Myocyte (in vitro differentiated cells): ENCODE measurements at regions not wholly inside any gene's neighbourhood (a gene's known extent, or its start where the extent isn't known, plus 50 kb on each side); places are given as distances from the start of the nearest gene placed in this dataset.
A peak's percentile ranks its signal among the peaks of the same experiment; 100 is the strongest.

Experiments used
- DNase-seq: peaks from one replicate; pipeline ENCODE4 v3.0.0-alpha.2; 2012; ENCODE audit warnings: low read depth

DNA sequence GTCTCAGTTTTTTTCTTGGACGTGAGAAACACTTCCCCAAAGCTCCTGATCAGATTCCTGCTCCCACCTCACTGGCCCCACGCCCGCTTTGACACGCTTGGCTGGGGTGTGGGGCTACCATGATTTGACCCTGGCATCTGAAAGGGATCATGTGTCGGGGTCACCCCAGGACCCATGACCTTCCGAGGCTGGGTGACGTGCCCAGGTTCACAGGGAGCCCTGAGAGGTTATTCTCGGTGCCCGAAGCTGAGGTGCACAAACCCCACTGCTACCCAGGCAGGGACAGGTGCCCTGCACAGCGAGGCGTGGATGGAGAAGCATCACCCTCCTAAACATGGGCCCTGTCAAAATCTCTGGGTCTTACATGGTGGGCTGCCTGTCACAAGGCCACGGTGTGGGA is 404.1 kb downstream of the GALR1 start:
- no peak for DNase-seq

GRCh38 chr18:77654302-77654701 is 404.7 kb downstream of the GALR1 start:
- no peak for DNase-seq

GRCh38 chr18:77657651-77658298 is 408.1 kb downstream of the GALR1 start:
- DNase-seq: no peak

- DNase-seq: no peak
Observed at GRCh38 chr18:77658299-77658662, 408.6 kb downstream of the GALR1 start.

DNA sequence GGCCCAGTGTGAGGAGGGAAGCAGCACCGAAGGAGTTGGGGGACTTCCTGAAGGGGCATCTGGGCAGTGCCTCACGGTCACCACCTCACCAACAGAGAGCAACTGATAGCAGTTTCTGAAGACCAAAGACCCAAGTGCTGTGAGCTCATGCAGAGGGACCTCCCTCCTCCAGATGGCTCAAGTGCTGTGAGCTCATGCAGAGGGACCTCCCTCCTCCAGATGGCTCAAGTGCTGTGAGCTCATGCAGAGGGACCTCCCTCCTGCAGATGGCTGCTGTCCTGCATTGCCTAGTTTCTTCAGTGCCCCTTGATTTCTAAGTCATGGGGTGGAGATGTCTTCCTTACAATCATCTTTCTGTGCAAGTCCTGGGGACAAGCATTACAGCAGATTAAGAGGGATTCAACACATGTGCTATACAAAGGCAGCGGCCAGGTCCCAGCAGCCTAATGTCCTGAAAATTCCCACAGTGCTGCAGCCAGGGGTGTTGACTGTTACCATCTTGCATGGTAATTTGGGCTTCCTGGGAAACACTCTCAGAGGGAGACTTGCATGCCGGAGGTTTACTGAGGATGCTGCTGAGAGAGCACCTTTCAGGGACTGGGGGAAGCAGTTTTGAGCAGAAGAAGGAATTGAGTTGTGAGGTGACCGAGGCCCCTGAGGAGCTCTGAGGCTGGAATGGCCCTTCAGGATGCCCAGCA is 409.3 kb downstream of the GALR1 start:
- no peak for DNase-seq

DNA sequence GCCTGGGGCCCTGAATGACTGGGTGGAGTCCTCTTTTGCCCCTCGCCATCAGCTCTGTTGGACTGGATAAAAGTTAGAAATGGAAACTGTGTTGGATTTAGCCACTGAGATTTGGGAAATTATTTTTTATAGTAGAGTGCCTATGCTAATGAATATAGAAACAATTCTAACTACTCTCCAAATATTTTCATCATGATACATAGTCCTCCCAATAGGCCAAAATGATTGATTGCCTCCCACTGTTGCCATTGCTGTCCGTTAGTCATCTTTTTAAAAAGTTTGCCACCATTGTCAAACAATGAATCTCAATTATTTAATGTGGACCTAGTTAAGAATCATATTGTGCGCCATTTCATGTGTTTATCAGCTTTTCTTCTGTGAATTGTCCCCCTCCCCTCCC is 417.0 kb downstream of the GALR1 start:
- DNase-seq: no peak

GRCh38 chr18:77668219-77668618 is 418.6 kb downstream of the GALR1 start:
- DNase-seq: no peak

- no peak for DNase-seq
Observed at GRCh38 chr18:77669331-77669730, 419.7 kb downstream of the GALR1 start.

DNA sequence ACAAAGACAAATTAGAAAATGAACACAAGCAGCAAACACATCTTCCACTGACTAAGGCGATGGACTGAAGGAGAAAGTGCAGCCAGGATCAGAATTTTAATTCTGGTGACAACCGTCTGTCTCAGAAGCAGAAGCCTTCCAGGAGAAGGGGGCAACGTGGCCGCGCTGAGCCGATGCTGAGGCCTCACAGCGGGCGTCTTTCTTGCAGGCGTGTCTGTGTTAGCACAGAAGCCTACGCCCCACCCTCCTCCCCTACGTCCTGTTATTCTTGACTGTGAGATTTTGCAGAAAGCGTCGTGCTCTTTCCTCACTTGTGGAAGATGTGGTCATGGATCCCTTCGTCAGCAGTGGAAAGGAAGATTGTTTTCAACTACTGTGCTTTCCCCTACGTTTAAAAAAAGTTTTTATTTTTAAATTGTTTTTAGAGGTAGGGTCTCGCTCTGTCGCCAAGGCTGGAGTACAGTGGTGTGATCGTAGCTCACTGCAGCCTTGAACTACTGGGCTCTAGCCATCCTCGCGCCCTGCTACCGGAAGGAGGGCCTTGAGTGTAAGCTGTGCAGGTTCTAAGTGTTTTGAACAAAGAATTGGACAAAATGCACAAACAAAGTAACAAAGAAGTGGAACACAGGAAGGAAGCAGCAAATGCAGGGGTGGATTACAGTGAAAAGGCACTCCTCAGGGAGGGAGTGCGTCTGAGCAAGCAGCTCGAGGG is 422.0 kb downstream of the GALR1 start:
- DNase-seq: no peak

GRCh38 chr18:77676910-77677309 is 427.3 kb downstream of the GALR1 start:
- DNase-seq: no peak

- no peak for DNase-seq
Observed at GRCh38 chr18:77677536-77677935, 427.9 kb downstream of the GALR1 start.

DNA sequence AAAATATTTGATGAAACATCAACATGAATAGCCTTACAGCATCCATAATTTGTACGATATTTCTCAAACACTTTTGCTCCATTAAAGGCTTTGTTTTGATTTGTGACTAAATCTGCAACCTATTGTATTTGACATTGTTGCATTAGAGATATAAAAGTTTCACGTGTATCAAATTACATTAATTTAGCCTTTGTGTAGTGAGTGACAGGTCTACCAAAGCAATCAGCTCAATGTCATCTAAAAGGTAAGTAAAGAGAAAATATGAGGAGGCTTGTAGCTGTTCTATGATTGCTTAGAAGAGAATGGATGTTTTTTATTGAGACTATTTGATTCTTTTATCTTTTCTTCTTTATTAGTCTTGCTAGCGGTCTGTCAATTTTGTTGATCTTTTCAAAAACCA is 430.2 kb downstream of the GALR1 start:
- DNase-seq: no peak

- no peak for DNase-seq
Observed at GRCh38 chr18:77700051-77700450, 450.4 kb downstream of the GALR1 start.

GRCh38 chr18:77701977-77702376 is 452.3 kb downstream of the GALR1 start:
- DNase-seq: no peak

GRCh38 chr18:77702686-77703085 is 453.0 kb downstream of the GALR1 start:
- DNase-seq: peak; percentile 5

- DNase-seq: no peak
Observed at GRCh38 chr18:77705301-77705700, 455.7 kb downstream of the GALR1 start.

DNA sequence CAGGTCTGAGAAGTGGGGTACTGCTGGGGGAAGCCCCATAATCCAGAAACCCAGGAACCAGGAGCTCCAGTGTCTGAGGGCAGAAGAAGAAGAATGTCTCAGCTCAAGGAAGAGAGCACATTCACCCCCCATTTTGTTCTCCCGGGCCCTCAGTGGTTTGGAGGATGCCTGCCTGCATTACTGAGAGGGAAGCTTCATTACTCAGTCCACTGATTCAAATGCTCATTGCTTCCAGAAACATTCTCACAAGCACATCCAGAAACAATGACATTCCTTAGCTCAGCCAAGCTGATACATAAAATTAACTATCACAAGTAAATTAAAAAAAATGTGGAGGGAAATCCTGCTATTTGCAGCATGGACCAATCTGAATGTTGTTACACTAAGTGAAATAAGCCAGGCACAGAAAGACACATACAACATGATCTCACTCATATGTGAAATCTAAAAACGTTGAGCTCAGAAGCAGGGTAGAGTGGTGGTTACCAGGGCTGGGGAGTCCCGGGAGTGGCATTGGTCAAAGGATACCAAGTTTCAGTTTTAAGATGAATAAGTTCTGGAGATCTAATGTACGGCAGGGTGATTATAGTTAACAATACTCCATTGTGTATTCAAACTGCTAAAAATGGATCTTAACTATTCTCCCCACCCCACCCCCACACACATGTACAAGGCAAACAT is 459.3 kb downstream of the GALR1 start:
- DNase-seq: no peak

DNA sequence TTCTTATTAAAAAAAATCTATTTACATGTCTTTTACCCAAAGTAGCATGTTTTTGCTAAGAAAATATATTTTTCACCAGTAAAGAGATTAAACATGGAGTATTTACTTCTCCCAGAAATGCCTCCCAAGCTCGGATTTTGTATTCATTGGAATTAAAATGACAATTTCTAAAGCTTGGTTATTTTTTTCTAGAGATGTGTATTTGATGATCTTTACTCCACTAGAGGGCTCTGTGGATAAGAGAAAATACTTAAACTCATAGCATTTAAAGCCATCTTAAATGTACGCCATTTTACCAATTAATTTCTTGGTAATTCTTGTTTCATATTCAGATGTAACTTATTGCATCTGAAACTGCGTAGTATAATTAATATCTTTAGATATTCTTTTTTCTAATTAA is 461.4 kb downstream of the GALR1 start:
- DNase-seq: no peak

DNA sequence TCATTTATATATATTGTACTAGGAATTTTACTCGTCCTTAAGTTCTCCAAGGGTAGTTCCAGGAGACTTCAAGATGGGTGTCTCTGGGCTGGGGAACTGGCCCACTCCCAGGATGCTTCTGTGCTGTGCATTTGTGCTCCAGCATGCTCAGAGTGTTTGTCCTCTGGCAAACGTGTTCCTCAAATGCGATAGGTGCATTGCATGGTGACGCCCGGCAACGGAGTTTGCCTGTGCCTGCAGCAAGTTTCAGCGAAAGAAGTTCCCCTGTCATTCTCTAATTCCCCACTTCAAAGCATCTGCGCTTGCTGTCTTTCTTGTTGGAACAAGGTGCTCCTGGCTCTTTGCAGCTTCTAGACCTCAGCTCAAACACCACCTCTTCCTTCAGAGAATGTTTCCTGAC is 465.1 kb downstream of the GALR1 start:
- DNase-seq: no peak

GRCh38 chr18:77716282-77716681 is 466.6 kb downstream of the GALR1 start:
- DNase-seq: no peak

- DNase-seq: no peak
Observed at GRCh38 chr18:77733292-77733903, 483.8 kb downstream of the GALR1 start.

DNA sequence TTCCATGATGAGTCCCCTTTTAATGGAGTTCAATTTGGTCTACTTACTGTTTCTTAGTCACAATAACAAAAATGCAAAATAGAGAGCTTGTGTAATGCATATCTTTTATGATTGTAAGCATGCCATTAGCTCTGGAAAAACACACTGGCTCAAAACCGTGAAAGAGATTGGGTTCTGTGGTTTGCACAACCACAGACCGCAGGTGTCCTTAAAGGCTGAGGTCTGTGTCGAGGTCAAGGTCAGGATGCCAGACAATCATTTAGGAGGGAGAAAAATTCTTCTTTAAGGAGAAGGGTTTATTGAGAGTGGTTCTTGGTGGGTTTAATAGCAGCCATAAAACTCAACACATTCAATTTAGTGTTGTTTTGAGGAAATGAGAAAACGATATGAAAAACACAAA is 487.2 kb downstream of the GALR1 start:
- no peak for DNase-seq
